ENCODE measurements at regions not wholly inside any gene's neighbourhood (a gene's known extent, or its start where the extent isn't known, plus 50 kb on each side); places are given as distances from the start of the nearest gene placed in this dataset.

DNA sequence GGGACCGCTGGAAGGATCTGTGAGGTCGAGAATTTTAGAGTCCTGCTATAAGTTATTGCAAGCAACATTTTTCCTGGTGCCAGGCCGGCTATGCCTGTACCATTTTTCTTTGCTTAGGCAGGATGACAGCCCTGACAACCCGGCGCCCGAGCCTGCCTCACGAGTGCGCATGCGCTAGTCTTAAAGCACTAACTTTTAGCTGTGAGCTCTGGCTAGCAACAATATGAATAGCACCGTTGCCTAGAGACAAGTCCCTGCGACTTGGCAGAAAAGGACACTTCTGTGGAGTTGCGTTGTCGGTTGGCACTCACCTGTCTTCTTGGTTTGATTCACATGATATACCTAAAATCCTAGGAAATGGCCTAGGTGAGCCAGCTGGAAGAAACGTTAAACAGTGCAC, 663.4 kb upstream of the TSPY4 start:
- no peak for TF ChIP-seq POLR2AphosphoS5 (IDR thresholded peaks at IDR 0.05)
- TF ChIP-seq, protein P1, sequence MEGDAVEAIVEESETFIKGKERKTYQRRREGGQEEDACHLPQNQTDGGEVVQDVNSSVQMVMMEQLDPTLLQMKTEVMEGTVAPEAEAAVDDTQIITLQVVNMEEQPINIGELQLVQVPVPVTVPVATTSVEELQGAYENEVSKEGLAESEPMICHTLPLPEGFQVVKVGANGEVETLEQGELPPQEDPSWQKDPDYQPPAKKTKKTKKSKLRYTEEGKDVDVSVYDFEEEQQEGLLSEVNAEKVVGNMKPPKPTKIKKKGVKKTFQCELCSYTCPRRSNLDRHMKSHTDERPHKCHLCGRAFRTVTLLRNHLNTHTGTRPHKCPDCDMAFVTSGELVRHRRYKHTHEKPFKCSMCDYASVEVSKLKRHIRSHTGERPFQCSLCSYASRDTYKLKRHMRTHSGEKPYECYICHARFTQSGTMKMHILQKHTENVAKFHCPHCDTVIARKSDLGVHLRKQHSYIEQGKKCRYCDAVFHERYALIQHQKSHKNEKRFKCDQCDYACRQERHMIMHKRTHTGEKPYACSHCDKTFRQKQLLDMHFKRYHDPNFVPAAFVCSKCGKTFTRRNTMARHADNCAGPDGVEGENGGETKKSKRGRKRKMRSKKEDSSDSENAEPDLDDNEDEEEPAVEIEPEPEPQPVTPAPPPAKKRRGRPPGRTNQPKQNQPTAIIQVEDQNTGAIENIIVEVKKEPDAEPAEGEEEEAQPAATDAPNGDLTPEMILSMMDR (IDR thresholded peaks at IDR 0.05) = no peak
- TF ChIP-seq POLR2A (IDR thresholded peaks at IDR 0.05) = no peak
- TF ChIP-seq EP300 (IDR thresholded peaks at IDR 0.05) = no peak

All from stomach (tissue), 4 donors.